WERI-Rb-1 (cell line): ENCODE measurements at regions not wholly inside any gene's neighbourhood (a gene's known extent, or its start where the extent isn't known, plus 50 kb on each side); places are given as distances from the start of the nearest gene placed in this dataset.

Experiments
- DNase-seq: peaks from one replicate; pipeline ENCODE4 v3.0.0-alpha.2; 2020
- H3K27ac ChIP-seq: fragments of 250-450 bp; sonication (Bioruptor Pico); 2 replicates; pipeline ENCODE4 v1.5.1; 2020; ENCODE audit warnings: mild to moderate bottlenecking, moderate library complexity
- H3K27me3 ChIP-seq: fragments of 250-450 bp; sonication (Bioruptor Pico); 2 replicates; pipeline ENCODE4 v1.5.1; 2021; ENCODE audit warnings: mild to moderate bottlenecking, low read depth, moderate library complexity; ENCODE audit not compliant: insufficient read depth, severe bottlenecking
- H3K36me3 ChIP-seq: fragments of 250-450 bp; sonication (Bioruptor Pico); 2 replicates; pipeline ENCODE4 v1.5.1; 2020; ENCODE audit warnings: mild to moderate bottlenecking, moderate library complexity
- H3K4me3 ChIP-seq: 2 replicates; pipeline ENCODE4 v1.5.1; 2011; ENCODE audit warnings: low read depth, mild to moderate bottlenecking, control low read depth, low read length
- H3K9me3 ChIP-seq: fragments of 250-450 bp; sonication (Bioruptor Pico); 2 replicates; pipeline ENCODE4 v1.5.1; 2021; ENCODE audit warnings: mild to moderate bottlenecking, moderate library complexity; ENCODE audit not compliant: severe bottlenecking
- TF ChIP-seq, protein P1 (sequence below): IDR thresholded peaks from 2 replicates; pipeline ENCODE4 v1.5.1; 2011; ENCODE audit warnings: low read depth, mild to moderate bottlenecking, control low read depth, inconsistent platforms, low read length

- Histone ChIP-seq H3K36me3 (no peaks in the 10 kb centered on the region), H3K9me3 (no peaks in the 10 kb centered on the region), H3K27me3 (no peaks in the 10 kb centered on the region), H3K27ac (no peak overlapping the region), H3K4me3 (no peak overlapping the region)
- TF ChIP-seq, protein P1, sequence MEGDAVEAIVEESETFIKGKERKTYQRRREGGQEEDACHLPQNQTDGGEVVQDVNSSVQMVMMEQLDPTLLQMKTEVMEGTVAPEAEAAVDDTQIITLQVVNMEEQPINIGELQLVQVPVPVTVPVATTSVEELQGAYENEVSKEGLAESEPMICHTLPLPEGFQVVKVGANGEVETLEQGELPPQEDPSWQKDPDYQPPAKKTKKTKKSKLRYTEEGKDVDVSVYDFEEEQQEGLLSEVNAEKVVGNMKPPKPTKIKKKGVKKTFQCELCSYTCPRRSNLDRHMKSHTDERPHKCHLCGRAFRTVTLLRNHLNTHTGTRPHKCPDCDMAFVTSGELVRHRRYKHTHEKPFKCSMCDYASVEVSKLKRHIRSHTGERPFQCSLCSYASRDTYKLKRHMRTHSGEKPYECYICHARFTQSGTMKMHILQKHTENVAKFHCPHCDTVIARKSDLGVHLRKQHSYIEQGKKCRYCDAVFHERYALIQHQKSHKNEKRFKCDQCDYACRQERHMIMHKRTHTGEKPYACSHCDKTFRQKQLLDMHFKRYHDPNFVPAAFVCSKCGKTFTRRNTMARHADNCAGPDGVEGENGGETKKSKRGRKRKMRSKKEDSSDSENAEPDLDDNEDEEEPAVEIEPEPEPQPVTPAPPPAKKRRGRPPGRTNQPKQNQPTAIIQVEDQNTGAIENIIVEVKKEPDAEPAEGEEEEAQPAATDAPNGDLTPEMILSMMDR, result no peak
- DNase-seq, result no peak
These were observed 92.7 kb downstream of the LSMEM1 start for GRCh38 chr7:112573302-112574039.

GRCh38 chr7:112575864-112576263 lies 95.1 kb downstream of the LSMEM1 start:
- H3K36me3 ChIP-seq, result no peaks in the 10 kb centered on the region
- H3K27me3 ChIP-seq, result no peaks in the 10 kb centered on the region
- H3K9me3 ChIP-seq, result no peaks in the 10 kb centered on the region
- no peak overlapping the region for H3K27ac ChIP-seq
- TF ChIP-seq, protein P1, result no peak
- H3K4me3 ChIP-seq, result no peak overlapping the region
- no peak for DNase-seq

DNA sequence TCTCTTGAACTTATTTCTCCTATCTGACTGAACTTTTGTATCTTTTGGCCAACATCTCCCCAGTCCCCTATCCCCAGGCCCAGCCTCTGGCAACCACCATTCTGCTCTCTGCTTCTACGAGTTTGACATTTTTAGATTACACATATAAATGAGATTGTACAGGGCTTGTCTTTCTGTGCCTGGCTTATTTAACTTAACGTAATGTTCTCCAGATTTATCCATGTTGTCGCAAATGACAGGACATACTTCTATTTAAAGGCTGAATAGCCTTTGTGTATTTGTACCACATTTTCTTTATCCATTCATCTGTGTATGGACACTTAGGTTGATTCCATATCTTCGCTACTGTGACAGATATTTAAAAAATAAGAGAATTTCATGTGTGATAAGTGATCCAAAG lies 98.6 kb downstream of the LSMEM1 start:
- no peak overlapping the region for H3K27ac ChIP-seq
- TF ChIP-seq, protein P1, result no peak
- H3K27me3 ChIP-seq, result no peaks in the 10 kb centered on the region
- H3K36me3 ChIP-seq, result no peaks in the 10 kb centered on the region
- H3K9me3 ChIP-seq, result no peaks in the 10 kb centered on the region
- no peak overlapping the region for H3K4me3 ChIP-seq
- no peak for DNase-seq

GRCh38 chr7:112580717-112581435 lies 100.1 kb downstream of the LSMEM1 start:
- no peak overlapping the region for H3K27ac ChIP-seq
- no peaks in the 10 kb centered on the region for H3K27me3 ChIP-seq
- DNase-seq, result no peak
- no peaks in the 10 kb centered on the region for H3K36me3 ChIP-seq
- no peak overlapping the region for H3K4me3 ChIP-seq
- no peaks in the 10 kb centered on the region for H3K9me3 ChIP-seq
- TF ChIP-seq, protein P1, result no peak

- H3K9me3 ChIP-seq, result no peaks in the 10 kb centered on the region
- no peaks in the 10 kb centered on the region for H3K27me3 ChIP-seq
- H3K27ac ChIP-seq, result no peak overlapping the region
- no peaks in the 10 kb centered on the region for H3K36me3 ChIP-seq
- TF ChIP-seq, protein P1, result no peak
- no peak for DNase-seq
- no peak overlapping the region for H3K4me3 ChIP-seq
These were observed 100.7 kb downstream of the LSMEM1 start for GRCh38 chr7:112581529-112581928.
